ENCODE measurements at regions not wholly inside any gene's neighbourhood (a gene's known extent, or its start where the extent isn't known, plus 50 kb on each side); places are given as distances from the start of the nearest gene placed in this dataset.
A peak's percentile ranks its signal among the peaks of the same experiment; 100 is the strongest.

- DNase-seq (ENCODE audit: low spot score) = no peak
Observed at GRCh38 chr1:30819244-30819571, 61.6 kb upstream of the LAPTM5 start.

GRCh38 chr1:30818568-30819243, 61.1 kb upstream of the LAPTM5 start:
- DNase-seq (ENCODE audit: low spot score) = no peak

GRCh38 chr1:30817548-30817947, 60.0 kb upstream of the LAPTM5 start:
- DNase-seq (ENCODE audit: low spot score) = no peak

GRCh38 chr1:30817077-30817438, 59.5 kb upstream of the LAPTM5 start:
- DNase-seq (ENCODE audit: low spot score) = no peak

GRCh38 chr1:30816211-30817076, 58.9 kb upstream of the LAPTM5 start:
- peak; percentile 99 for DNase-seq (ENCODE audit: low spot score)

GRCh38 chr1:30815556-30815955, 58.0 kb upstream of the LAPTM5 start:
- DNase-seq (ENCODE audit: low spot score) = no peak

GRCh38 chr1:30814292-30814691, 56.7 kb upstream of the LAPTM5 start:
- DNase-seq (ENCODE audit: low spot score) = no peak

- DNase-seq (ENCODE audit: low spot score) = no peak
Observed at GRCh38 chr1:30812076-30812475, 54.5 kb upstream of the LAPTM5 start.

- DNase-seq (ENCODE audit: low spot score) = no peak
Observed at GRCh38 chr1:30811187-30811586, 53.6 kb upstream of the LAPTM5 start.

GRCh38 chr1:30810416-30811080, 53.0 kb upstream of the LAPTM5 start:
- no peak for DNase-seq (ENCODE audit: low spot score)

- peak; percentile 73 for DNase-seq (ENCODE audit: low spot score)
Observed at GRCh38 chr1:30809514-30810263, 52.1 kb upstream of the LAPTM5 start.

GRCh38 chr1:30808067-30808662, 50.6 kb upstream of the LAPTM5 start:
- DNase-seq (ENCODE audit: low spot score) = no peak

GRCh38 chr1:30807318-30808066, 49.9 kb upstream of the LAPTM5 start:
- DNase-seq (ENCODE audit: low spot score) = peak; percentile 41
